ENCODE measurements at regions not wholly inside any gene's neighbourhood (a gene's known extent, or its start where the extent isn't known, plus 50 kb on each side); places are given as distances from the start of the nearest gene placed in this dataset.

GRCh38 chr2:111665551-111666116 lies 218.4 kb downstream of the ANAPC1 start:
- Mint-ChIP-seq H3K36me3 (ENCODE audit: unreplicated experiment) (peaks cover 11% of the 10 kb centered on the region), H3K9me3 (ENCODE audit: unreplicated experiment) (peaks cover 13% of the 10 kb centered on the region), H3K4me1 (ENCODE audit: low read depth, unreplicated experiment) (peaks cover 11% of the 10 kb centered on the region), H3K4me3 (ENCODE audit: unreplicated experiment) (no peak overlapping the region), H3K27me3 (ENCODE audit: unreplicated experiment) (peaks cover 2% of the 10 kb centered on the region), H3K27ac (ENCODE audit: unreplicated experiment) (no peak overlapping the region)
- no peak for TF ChIP-seq CTCF (IDR thresholded peaks at IDR 0.05; ENCODE audit: partially characterized antibody, unreplicated experiment)
- DNase-seq: no peak

GRCh38 chr2:111666160-111666559 lies 217.8 kb downstream of the ANAPC1 start:
- peaks cover 13% of the 10 kb centered on the region for H3K36me3 Mint-ChIP-seq (ENCODE audit: unreplicated experiment)
- peaks cover 11% of the 10 kb centered on the region for H3K4me1 Mint-ChIP-seq (ENCODE audit: low read depth, unreplicated experiment)
- H3K27me3 Mint-ChIP-seq (ENCODE audit: unreplicated experiment): no peaks in the 10 kb centered on the region
- peaks cover 13% of the 10 kb centered on the region for H3K9me3 Mint-ChIP-seq (ENCODE audit: unreplicated experiment)
- no peak for DNase-seq
- no peak overlapping the region for H3K4me3 Mint-ChIP-seq (ENCODE audit: unreplicated experiment)
- TF ChIP-seq CTCF (IDR thresholded peaks at IDR 0.05; ENCODE audit: partially characterized antibody, unreplicated experiment): no peak
- no peak overlapping the region for H3K27ac Mint-ChIP-seq (ENCODE audit: unreplicated experiment)

GRCh38 chr2:111667001-111667400 lies 217.0 kb downstream of the ANAPC1 start:
- Mint-ChIP-seq H3K9me3 (ENCODE audit: unreplicated experiment) (peaks cover 10% of the 10 kb centered on the region), H3K36me3 (ENCODE audit: unreplicated experiment) (peaks cover 16% of the 10 kb centered on the region), H3K4me3 (ENCODE audit: unreplicated experiment) (no peak overlapping the region), H3K4me1 (ENCODE audit: low read depth, unreplicated experiment) (peaks cover 11% of the 10 kb centered on the region), H3K27me3 (ENCODE audit: unreplicated experiment) (no peaks in the 10 kb centered on the region), H3K27ac (ENCODE audit: unreplicated experiment) (no peak overlapping the region)
- no peak for TF ChIP-seq CTCF (IDR thresholded peaks at IDR 0.05; ENCODE audit: partially characterized antibody, unreplicated experiment)
- no peak for DNase-seq

GRCh38 chr2:111667542-111668273 lies 216.3 kb downstream of the ANAPC1 start:
- peaks cover 11% of the 10 kb centered on the region for H3K4me1 Mint-ChIP-seq (ENCODE audit: low read depth, unreplicated experiment)
- DNase-seq: no peak
- peaks cover 16% of the 10 kb centered on the region for H3K36me3 Mint-ChIP-seq (ENCODE audit: unreplicated experiment)
- peaks cover 10% of the 10 kb centered on the region for H3K9me3 Mint-ChIP-seq (ENCODE audit: unreplicated experiment)
- no peak overlapping the region for H3K27ac Mint-ChIP-seq (ENCODE audit: unreplicated experiment)
- H3K4me3 Mint-ChIP-seq (ENCODE audit: unreplicated experiment): no peak overlapping the region
- no peaks in the 10 kb centered on the region for H3K27me3 Mint-ChIP-seq (ENCODE audit: unreplicated experiment)
- TF ChIP-seq CTCF (IDR thresholded peaks at IDR 0.05; ENCODE audit: partially characterized antibody, unreplicated experiment): no peak

GRCh38 chr2:111668274-111668616 lies 215.7 kb downstream of the ANAPC1 start:
- no peak overlapping the region for H3K4me3 Mint-ChIP-seq (ENCODE audit: unreplicated experiment)
- peaks cover 16% of the 10 kb centered on the region for H3K36me3 Mint-ChIP-seq (ENCODE audit: unreplicated experiment)
- no peaks in the 10 kb centered on the region for H3K27me3 Mint-ChIP-seq (ENCODE audit: unreplicated experiment)
- H3K27ac Mint-ChIP-seq (ENCODE audit: unreplicated experiment): no peak overlapping the region
- TF ChIP-seq CTCF (IDR thresholded peaks at IDR 0.05; ENCODE audit: partially characterized antibody, unreplicated experiment): no peak
- DNase-seq: no peak
- H3K9me3 Mint-ChIP-seq (ENCODE audit: unreplicated experiment): peaks cover 10% of the 10 kb centered on the region
- peaks cover 7% of the 10 kb centered on the region for H3K4me1 Mint-ChIP-seq (ENCODE audit: low read depth, unreplicated experiment)

Measured in glutamatergic neuron (in vitro differentiated cells).